NCI-H82 (cell line): ENCODE measurements at regions not wholly inside any gene's neighbourhood (a gene's known extent, or its start where the extent isn't known, plus 50 kb on each side); places are given as distances from the start of the nearest gene placed in this dataset.
A peak's percentile ranks its signal among the peaks of the same experiment; 100 is the strongest.

Source experiments
- DNase-seq: peaks from one replicate; lab custom pipeline; 2025; lab: John Stamatoyannopoulos, UW

DNA sequence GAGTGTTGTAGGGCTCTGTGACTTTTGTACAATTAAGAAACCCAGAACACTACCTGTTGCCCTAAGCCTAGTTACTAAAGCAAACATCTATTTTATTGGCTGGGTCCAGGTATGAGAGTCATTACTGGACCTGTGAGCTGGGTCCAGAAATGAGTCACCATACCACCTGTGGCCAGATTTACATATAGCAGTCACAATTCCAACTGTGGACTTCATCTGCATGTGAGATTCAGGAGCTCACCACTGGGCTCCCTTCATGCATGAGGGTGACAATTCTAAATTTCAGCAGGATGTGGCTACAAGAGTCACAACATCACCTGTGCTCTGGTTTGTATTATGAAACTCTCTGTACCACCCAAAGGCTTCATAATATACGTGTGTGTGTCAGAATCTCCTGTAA, 2038.0 kb downstream of the TP53TG3F start:
- DNase-seq: no peak

DNA sequence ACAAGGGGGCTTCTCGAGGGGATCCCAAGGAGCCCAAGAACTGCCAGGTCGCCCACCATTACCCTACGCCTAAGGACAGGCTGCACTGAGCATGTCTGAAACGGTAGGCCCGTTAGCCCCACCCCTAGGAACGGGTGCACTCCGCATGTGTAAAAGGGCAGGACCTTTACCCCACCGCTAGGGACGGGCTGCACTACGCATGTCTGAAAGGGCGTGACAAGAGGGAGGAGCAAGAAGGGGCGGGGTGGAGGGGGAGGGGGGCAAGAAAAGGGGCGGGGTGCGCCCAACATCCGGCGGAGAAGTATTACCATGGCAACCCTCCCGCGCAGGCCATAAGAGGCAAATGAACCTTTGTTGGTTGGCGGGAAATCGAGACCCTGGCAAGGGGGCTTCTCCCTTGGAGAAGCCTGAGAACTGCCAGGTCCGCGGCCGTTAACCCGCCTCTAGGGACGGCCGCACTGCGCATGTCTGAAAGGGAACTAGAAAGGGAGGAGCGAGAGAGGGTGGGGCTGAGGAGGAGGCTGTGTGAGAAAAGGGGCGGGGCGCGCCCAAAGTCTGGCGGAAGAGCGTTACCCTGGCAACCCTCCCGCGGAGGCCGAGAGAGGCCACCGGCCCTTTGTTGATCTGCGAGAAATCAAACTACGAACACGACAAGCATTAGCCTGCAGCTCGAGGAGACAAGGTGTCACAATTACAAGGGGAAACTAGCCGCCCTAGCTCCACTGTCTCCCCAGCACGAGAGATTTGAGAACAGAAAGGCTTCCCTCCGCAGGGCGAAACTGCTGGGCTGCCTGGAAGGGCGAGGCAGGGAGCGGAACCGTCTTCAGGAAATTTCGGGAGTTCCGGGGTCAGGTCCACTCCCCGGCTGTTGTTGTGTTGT, 2046.8 kb downstream of the TP53TG3F start:
- peak; percentile 94 for DNase-seq

DNA sequence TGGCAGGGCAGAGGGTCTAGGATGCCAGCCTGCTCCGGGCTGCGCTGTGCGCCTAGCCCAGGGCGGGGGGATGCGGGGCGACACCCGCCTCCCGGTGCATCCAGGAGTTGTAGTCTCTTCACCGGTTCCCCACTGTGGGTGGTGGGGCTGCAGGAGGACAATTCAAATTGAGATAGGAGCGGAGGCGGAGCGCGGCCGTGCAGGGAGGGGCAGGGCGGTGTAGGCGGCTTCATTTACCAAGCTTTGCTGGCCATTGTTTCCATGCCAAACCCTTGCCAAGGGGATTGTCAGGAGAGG, 2047.4 kb downstream of the TP53TG3F start:
- DNase-seq: peak; percentile 51

DNA sequence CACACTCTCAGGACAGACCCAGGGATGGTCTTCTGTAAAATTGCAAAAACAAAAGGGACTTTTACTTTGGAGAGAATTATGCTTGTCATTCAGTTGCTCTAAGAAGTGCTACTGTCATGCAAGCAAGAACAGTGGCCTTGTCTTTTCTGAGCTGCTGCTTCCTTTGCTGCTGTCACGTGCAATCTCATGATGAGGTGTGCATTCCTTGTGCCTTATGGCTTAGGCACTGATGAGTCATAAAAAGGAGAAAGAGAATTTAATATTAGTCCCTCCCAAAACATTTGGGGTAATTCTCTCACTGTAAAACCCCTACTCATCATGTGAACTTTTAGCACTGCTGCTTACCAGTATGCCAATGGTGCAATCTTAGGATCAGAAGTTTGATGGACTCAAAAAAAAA, 2051.3 kb downstream of the TP53TG3F start:
- peak; percentile 68 for DNase-seq

DNA sequence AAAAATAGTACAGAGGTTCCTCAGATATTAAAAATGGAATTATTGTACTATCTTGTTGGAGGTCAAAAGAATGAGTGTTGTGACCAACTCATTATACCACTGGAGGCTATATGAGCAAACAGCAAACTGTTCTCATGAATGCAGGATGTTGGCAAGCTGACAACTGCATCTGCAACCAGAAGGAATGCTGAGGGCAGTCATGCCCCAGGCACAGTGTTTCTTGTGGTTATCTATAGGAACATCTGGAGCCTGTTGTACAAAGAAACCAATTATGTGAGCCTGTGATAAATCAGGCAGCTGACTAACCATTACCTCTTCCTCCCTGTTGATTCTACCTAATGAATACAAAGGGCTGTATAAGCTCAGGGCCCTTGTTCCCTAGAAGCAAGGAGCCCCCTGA, 2057.1 kb downstream of the TP53TG3F start:
- no peak for DNase-seq

DNA sequence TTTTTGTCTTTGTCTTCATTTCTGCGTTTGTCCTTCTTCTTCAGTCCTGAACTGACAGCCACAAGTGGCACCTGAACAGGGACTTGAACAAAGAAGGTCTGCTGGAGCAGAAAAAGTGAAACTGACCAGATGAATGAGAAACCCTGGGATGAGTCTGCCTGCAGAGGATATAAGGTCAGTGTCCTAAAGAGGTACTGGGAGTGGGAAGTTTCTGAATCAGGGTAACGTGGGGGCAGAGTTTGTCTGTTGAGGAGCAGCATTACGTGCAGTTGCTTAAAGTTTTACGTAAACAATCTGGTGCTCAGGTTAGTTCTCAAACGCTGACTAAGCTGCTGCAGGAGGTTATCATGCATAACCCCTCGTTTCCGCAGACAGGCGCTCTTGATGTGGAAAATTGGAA, 2057.6 kb downstream of the TP53TG3F start:
- DNase-seq: no peak

DNA sequence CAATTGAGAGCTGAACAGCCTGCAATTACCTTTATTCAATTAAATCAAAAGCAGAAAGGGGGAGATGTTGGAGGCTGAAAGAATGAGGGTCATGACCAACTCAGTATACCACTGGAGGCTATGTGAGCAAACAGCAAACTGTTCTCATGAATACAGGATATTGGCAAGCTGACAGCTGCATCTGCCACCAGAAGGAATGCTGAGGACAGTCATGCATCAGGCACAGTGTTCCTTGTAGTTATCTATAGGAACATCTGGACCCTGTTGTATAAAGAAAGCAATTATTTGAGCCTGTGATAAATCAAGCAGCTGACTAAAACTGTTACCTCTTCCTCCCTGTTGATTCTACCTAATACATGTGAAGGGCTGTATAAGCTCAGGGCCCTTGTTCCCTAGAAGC, 2064.6 kb downstream of the TP53TG3F start:
- peak; percentile 12 for DNase-seq

DNA sequence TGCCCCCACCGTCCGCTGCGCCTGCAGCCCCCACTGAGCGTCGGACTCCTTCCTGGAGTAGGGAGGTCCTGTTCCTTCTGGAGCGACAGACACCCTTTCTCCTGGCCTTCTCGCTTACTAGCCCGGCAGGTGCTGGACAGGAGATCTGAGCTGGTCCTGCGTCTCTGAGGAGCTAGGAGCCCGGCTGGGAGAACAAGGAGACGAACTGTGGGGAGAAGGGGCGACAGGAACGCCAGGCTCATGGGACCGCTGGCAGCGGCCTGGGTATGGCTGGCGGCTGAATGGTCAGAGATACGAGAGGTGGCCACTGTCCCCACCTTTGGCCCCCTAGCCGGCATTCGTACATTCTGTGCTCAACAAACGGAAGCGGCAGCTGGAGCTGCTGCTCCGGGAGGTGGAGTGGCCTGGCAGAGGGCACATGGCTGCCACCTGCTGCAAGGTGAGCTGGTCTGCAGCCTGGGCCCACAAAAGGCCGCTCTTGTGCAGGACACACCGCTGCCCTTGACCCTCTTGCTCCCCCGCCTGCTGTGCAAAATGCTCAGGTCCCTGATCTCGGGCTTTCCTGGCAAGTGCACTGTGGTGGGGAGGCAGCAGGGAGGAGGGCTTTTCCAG, 2066.7 kb downstream of the TP53TG3F start:
- DNase-seq: peak; percentile 17

DNA sequence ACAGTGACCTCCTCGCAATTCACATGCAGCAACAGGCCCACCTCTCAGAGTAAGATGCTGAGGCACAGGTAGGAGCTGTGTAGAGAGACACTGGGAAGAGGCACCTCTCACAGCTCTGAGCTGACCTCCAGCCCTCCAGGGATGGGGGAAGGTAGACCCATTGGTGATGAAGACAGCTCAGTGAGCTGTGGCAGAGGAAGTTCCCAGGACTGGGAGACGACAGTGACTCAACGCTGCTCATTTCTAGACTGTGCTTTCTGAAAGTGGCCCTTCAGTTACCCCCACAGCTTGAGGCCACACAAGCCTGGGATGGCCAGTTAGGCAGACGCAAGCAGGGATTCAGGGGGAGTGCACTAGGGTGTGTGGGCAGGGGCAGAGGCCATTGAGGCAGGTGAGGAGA, 2073.2 kb downstream of the TP53TG3F start:
- DNase-seq: no peak

DNA sequence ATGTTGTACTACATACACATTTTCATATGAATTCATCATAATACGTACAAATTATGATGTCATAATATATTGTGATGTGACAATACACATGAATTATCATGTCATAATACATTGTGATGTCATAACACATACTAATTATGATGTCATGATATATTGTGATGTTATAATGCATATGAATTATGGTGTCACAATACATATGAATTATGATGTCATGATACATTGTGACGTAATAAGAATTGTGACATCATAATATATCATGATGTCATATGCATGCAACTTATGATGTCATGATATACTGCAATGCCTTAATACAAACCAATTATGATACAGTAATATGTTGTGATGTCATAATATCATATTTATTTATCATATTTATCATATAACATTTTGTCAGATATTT, 2074.3 kb downstream of the TP53TG3F start:
- no peak for DNase-seq

DNA sequence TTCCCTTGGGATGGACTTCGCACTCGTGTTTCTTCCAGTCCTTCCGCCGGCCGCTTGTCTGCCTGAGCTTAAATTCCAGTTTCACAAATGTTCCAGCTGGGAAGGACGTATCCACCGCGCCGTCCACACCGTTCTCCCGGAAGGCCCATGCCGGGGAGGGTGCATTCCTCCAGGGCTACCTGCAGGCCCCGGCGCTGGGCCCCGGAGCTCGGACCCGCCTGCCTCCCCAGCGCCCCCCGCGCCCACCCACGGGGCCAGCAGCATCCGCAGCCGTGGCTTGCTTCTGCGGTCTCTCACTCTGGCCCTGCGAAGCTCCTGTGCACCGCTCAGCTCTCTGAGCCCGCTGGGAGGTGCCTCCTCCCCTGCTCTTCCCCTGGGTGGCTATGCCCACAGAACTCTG, 2084.1 kb downstream of the TP53TG3F start:
- DNase-seq: no peak

DNA sequence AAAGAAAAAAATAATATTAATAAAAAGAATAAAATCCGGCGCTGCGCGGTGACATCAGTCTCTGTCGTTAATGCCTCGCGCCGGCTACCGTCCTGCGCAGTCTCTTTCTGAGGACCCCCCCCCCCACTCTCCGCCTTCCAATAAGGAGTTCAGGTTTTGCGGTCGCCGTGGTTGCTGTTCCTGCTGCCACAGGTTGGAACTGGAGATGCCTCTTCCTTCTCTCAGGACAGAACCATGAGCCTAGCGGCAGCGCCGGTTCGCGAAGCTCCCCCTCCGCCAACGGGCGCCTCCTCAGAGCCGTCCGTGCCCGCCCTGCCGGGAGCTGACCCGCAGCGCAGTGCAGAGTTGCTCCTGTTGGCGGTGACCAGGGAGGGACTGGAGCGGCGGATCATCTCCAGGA, 2093.4 kb downstream of the TP53TG3F start:
- DNase-seq: peak; percentile 69

DNA sequence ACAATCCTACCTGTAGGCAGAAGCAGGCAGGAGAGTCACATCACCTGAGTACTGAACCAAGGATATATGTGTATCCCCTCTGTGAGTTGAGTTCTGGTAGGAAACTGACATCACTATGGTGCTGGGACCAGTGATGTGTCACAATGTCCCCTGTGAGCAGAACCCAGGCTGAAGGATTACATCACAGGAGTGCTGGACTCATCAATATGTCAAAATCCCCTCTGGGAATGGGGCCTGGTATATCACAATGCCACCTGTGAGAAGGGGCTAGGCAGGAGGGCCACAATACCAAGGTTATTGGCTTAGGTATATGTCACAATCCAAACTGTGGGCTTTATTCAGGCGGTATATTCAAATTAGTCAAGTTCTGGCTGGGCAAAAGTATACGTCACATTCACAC, 2098.3 kb downstream of the TP53TG3F start:
- DNase-seq: no peak

DNA sequence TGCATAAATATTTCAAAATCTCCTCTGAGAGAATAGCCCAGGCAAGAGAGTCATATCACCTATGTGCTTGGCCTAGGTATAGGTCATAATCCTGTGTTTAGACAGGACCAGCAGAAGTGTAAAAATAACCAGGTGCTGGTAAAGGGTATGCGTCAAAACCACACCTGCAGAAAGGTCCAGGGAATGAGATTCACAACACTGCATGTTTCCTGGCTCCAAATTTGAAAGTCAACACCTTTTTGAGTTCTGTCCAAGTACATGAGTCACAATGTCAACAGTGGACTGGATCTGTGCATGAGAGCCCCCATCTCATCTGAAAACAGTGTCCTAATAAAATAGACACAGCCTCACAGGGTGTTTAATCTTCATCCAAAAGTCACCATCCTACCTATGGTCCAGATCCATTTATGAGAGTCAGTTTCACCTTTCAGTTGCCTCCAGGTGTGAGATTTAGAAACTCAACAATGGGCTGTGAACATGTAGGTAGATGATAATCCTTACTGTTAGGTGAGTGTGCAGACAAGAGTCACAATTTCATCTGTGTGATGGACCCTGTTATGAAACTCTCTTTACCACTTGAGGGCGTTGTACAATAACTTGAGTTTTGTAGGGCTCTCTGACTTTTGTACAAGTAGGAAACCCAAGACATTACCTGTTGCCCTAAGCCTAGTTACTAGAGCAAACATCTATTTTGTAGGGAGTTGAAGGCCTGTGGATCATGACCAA, 2100.7 kb downstream of the TP53TG3F start:
- peak; percentile 34 for DNase-seq

DNA sequence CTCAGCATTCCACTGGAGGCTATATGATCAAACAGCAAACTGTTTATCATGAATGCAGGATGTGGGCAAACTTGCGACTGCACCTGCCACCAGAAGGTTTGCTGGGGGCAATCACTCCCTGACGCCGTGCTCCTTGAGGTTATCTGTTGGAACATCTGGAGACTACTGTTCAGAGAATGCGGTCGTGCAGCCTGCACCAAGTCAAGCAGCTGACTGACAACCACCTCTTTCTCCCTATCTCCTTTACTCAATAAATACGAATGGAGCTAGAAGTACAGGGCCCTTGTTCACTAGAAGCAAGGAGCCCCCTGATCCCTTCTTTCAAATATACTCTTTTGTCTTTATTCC, 2101.2 kb downstream of the TP53TG3F start:
- DNase-seq: no peak

DNA sequence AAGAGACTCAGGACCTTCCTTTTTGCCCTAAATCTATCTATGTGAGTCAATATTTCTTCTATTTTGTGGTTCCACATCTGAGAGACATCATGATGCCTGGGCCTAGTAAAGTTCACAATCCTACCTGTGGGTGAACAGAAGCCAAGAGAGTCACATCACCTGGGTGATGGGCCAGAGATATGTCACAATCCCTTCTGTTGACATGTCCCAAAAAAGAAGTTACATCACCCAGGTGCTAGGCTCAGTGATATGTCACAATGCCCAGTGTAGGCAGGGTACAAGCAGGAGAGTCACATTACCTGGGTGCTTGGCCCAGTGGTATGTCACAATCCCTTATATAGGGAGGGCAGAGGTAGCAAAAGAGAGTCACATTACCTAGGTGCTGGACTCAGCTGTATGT, 2101.9 kb downstream of the TP53TG3F start:
- no peak for DNase-seq

DNA sequence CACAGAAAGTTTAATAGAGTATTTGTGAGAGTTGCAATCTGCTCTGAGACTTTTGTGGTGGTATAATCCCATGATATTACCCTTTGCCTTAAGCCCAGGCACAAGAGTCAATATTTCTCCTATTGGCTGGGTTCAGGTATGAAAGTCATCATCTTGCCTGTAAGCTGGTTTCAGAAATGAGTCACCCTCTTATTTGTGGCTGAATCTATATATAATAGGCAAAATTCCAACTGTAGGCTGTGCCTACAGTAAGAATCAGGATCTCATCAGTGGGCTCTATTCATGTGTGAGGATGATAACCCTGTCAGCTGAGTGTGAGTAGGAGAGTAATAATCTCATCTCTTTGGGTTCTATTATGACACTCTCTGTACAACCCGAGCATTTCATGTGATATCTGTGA, 2103.1 kb downstream of the TP53TG3F start:
- DNase-seq: no peak

DNA sequence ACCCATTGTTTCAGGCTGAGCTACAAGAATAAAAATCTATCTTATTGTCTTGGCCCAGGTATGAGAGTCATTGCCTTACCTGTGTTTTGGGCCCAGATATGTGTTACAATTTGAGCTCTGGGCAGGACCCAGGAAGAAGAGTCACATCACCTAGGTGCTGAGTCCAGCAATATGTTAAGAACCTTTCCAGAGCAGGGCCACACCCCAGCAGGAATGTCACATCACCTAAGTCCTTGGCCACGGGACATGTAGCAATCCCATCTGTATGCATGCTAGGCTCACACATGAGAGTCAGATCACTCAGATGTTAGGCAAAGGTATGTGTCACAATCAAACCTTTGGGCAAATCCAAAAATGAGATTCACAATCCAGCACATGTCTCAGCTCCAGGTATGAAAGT, 2103.5 kb downstream of the TP53TG3F start:
- DNase-seq: no peak

DNA sequence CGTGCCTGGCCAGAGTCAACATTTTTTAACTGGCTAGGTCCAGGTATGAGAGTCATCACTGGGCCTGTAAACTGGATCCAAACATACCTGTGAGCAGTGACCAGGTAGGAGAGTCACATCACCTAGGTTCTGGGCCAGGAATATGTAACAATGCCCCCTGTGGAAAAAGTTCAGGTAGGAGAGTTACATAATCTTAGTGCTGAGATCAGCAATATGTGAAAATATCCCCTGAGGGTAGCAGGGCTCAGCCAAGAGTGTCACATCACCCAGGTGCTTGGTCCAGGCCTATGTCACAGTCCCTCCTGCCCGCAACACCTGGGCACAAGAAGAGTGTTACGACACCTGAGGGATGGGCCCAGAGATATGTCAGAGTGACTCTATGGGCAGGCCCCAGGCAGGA, 2104.7 kb downstream of the TP53TG3F start:
- no peak for DNase-seq

DNA sequence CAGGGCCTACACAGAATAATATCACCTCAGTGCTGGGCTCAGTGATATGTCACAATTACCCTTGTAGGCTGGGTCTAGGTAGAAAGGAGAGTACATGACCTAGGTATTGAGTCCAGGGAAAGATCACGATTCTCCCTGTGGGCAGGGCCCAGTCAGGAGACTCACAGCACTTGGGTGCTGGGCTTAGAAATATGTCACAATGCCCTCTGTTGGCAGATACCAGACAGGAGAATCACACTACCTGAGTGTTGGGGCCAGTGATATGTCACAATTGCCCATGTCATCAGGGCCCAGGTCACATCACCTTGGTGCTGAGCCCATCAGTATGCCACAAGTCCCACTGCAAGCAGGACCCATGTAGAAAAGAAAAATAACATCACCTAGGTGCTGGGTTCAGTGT, 2105.5 kb downstream of the TP53TG3F start:
- no peak for DNase-seq

DNA sequence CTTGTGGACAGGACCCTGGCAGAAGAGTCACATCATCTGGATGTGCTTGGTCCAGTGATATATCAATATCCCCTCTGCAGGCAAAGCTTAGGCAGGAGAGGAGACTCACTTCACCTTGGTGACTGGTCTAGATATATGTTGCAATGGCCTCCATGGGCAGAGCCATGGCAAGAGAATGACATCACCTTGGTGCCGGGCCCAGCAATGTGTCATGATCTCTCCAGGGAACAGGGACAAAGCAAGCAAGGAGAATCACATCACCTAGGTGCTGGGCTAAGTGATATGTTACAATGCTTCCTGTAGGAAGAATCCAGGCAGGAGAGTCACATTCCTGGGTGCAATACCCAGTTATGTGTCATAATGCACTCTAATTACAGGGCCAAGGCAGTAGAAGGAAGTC, 2106.2 kb downstream of the TP53TG3F start:
- DNase-seq: no peak

DNA sequence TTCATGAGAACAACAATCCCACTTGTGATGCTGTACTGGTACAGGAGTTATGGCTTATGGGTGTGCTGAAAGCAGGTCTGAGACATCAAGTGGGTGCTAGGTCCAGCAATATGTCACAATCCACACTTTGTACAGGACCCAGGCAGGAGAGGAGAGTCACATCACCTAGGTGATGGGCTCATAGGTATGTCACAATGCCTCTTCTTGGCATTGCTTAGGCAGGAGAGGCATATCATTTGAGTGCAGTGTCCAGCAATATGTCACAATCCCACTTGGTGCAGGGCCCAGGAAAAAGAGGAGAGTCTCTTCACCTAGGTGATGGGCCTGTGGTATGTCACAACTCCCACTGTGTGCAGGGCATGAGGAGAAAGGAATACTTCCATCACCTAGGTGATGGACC, 2110.0 kb downstream of the TP53TG3F start:
- no peak for DNase-seq

DNA sequence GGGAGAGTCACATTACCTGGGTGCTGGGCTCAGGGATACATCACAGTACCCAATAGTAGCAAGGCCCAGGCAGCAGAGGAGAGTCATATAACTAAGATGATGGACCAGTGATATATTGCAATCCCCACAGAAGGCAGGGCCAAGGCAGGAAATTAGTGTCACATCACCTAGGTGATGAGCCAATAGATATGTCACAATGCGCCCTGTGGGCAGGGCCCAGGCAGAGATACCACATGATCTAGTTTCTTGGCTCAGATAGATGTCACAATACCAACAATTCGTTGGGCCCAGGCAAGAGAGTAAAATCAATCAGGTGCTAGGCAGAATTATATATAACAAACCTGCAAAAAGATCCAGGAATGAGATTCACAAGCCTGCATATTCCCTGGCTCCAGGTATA, 2111.5 kb downstream of the TP53TG3F start:
- DNase-seq: no peak
